ENCODE measurements at regions not wholly inside any gene's neighbourhood (a gene's known extent, or its start where the extent isn't known, plus 50 kb on each side); places are given as distances from the start of the nearest gene placed in this dataset.

- TF ChIP-seq CTCF (IDR thresholded peaks at IDR 0.05) (no peak), POLR2A (IDR thresholded peaks at IDR 0.05) (no peak)
Measured at GRCh38 chr10:33402220-33403073, 68.0 kb upstream of the NRP1 start.

Measured in right lobe of liver (tissue), 4 donors.